Tibial artery (tissue), 4 donors: ENCODE measurements at regions not wholly inside any gene's neighbourhood (a gene's known extent, or its start where the extent isn't known, plus 50 kb on each side); places are given as distances from the start of the nearest gene placed in this dataset.

Experiments
- DNase-seq, 2 donors: peaks; one replicate each; pipeline ENCODE4 v3.0.0-alpha.2; 2019
- H3K27ac ChIP-seq, 2 donors: fragments of 200-600 bp; sonication (generic) in 1 of 2; 1 replicate in 1 of 2; 2 replicates in 1 of 2; pipeline ENCODE4 v1.5.1; 2018 to 2019; ENCODE audit warnings: mild to moderate bottlenecking in 1 of 2
- H3K27me3 ChIP-seq, 2 donors: fragments of 200-600 bp; sonication (generic) in 1 of 2; one replicate each; pipeline versions ENCODE4 v1.5.1 to v1.6.0; 2016 to 2019
- H3K36me3 ChIP-seq, 3 donors: fragments of 200-600 bp; sonication (generic) in 2 of 3; one replicate each; pipeline ENCODE4 v1.5.1; 2016 to 2019; ENCODE audit warnings: mild to moderate bottlenecking in 2 of 3
- H3K4me1 ChIP-seq, 4 donors: fragments of 200-600 bp; sonication (generic) in 2 of 4; 1 replicate in 3 of 4; 2 replicates in 1 of 4; pipeline ENCODE4 v1.5.1; 2016 to 2019
- H3K4me3 ChIP-seq, 2 donors: fragments of 200-600 bp; sonication (generic) in 1 of 2; 1 replicate in 1 of 2; 2 replicates in 1 of 2; pipeline ENCODE4 v1.5.1; 2018 to 2019; ENCODE audit warnings: mild to moderate bottlenecking in 2 of 2
- H3K9me3 ChIP-seq, 3 donors: fragments of 200-600 bp; sonication (generic) in 1 of 3; one replicate each; pipeline ENCODE4 v1.5.1; 2016 to 2019
- intact Hi-C: fragments of 100-400 bp; cut with DNase I; formaldehyde crosslinking; loops from one replicate; pipeline ENCODE4 v1.15.0; 2023; ENCODE audit warnings: low total_unique reads
- TF ChIP-seq, protein P1 (sequence below), 2 experiments: fragments of 200-600 bp in 1 of 2; fragments of 450-650 bp in 1 of 2; IDR thresholded peaks; one replicate each; pipeline ENCODE4 v1.5.1; 2017 to 2019; ENCODE audit warnings: antibody characterized with exemption in 2 of 2, mild to moderate bottlenecking in 1 of 2, moderate library complexity in 1 of 2

DNA sequence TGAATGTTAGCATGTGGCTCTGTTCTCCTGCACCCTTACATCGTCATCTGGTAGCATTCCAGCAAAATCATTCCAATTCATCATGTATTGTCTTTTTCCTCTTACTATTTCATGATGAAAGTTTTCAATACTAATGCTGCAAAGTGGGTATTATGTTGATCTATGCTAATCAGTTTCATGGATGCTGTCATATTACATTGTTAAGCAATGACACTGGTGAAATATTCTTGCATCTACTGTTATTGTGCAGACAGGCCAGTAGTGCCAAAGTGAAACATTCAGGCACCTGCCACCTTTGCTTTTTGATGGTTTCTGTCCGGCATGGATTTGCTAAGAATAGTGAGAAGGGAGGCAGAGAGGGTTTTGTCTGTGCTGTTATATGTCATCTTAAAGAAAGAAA lies 76.1 kb upstream of the SMIM21 start:
- Histone ChIP-seq H3K36me3 (no peaks in the 10 kb centered on the region), H3K27me3 (no peaks in the 10 kb centered on the region), H3K4me1 (no peaks in the 10 kb centered on the region), H3K4me3 (no peak overlapping the region), H3K27ac (no peak overlapping the region), H3K9me3 (no peaks in the 10 kb centered on the region)
- intact Hi-C loops, result no loop called here
- TF ChIP-seq, protein P1, sequence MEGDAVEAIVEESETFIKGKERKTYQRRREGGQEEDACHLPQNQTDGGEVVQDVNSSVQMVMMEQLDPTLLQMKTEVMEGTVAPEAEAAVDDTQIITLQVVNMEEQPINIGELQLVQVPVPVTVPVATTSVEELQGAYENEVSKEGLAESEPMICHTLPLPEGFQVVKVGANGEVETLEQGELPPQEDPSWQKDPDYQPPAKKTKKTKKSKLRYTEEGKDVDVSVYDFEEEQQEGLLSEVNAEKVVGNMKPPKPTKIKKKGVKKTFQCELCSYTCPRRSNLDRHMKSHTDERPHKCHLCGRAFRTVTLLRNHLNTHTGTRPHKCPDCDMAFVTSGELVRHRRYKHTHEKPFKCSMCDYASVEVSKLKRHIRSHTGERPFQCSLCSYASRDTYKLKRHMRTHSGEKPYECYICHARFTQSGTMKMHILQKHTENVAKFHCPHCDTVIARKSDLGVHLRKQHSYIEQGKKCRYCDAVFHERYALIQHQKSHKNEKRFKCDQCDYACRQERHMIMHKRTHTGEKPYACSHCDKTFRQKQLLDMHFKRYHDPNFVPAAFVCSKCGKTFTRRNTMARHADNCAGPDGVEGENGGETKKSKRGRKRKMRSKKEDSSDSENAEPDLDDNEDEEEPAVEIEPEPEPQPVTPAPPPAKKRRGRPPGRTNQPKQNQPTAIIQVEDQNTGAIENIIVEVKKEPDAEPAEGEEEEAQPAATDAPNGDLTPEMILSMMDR (IDR thresholded peaks at IDR 0.05), result no peak
- no peak for DNase-seq

DNA sequence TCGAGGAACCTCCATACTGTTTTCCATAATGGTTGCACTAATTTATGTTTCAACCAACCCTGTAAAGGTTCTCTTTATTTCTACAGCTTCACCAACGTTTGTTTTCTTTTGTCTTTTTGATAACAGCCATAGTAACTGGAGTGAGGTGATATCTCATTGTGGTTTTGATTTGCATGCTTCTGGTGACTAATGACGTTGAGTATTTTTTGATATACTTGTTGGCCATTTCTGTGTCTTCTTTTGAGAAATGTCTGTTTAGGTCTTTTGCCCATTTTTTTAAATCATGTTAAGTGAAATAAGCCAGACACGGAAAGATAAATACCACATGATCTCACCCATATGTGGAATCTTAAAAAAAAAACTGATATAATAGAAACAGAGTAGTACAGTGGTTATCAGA lies 74.8 kb upstream of the SMIM21 start:
- Histone ChIP-seq H3K4me1 (no peaks in the 10 kb centered on the region), H3K9me3 (no peaks in the 10 kb centered on the region), H3K4me3 (no peak overlapping the region), H3K36me3 (no peaks in the 10 kb centered on the region), H3K27ac (no peak overlapping the region), H3K27me3 (no peaks in the 10 kb centered on the region)
- TF ChIP-seq, protein P1 (IDR thresholded peaks at IDR 0.05), result no peak
- intact Hi-C loops, result no loop called here
- no peak for DNase-seq

- H3K4me3 ChIP-seq, result no peak overlapping the region
- TF ChIP-seq, protein P1 (IDR thresholded peaks at IDR 0.05), result no peak
- DNase-seq, result no peak
- intact Hi-C loops, result no loop called here
- H3K4me1 ChIP-seq, result no peaks in the 10 kb centered on the region
- no peaks in the 10 kb centered on the region for H3K36me3 ChIP-seq
- no peaks in the 10 kb centered on the region for H3K27me3 ChIP-seq
- H3K9me3 ChIP-seq, result no peaks in the 10 kb centered on the region
- no peak overlapping the region for H3K27ac ChIP-seq
These were observed 73.0 kb upstream of the SMIM21 start for GRCh38 chr18:75500545-75500944.

GRCh38 chr18:75497576-75498235 lies 70.2 kb upstream of the SMIM21 start:
- intact Hi-C loops, result no loop called here
- H3K27me3 ChIP-seq, result no peaks in the 10 kb centered on the region
- TF ChIP-seq, protein P1 (IDR thresholded peaks at IDR 0.05), result no peak
- DNase-seq, result no peak
- no peak overlapping the region for H3K27ac ChIP-seq
- no peaks in the 10 kb centered on the region for H3K4me1 ChIP-seq
- no peaks in the 10 kb centered on the region for H3K36me3 ChIP-seq
- H3K9me3 ChIP-seq, result no peaks in the 10 kb centered on the region
- no peak overlapping the region for H3K4me3 ChIP-seq

DNA sequence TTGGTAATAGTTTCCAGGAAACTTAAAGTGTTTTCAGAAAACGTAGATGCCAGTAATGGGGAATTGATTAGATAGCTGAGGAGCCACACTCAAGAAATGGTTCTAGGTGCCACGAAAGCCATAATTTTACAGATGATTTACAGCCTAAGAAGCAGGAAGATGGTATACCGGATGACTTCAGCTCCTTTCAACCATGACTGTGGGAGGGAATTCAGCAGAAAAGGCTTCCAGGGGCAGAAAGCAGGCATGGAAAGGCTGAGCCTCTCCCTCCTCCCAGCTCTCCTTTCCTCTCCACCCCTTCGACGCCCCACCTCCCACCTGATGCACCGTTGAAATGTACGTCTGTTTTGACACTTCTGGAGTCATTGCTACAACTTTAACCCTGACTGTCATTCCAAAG lies 68.6 kb upstream of the SMIM21 start:
- Histone ChIP-seq H3K36me3 (no peaks in the 10 kb centered on the region), H3K27ac (no peak overlapping the region), H3K4me1 (no peaks in the 10 kb centered on the region), H3K27me3 (no peaks in the 10 kb centered on the region), H3K4me3 (no peak overlapping the region), H3K9me3 (no peaks in the 10 kb centered on the region)
- TF ChIP-seq, protein P1 (IDR thresholded peaks at IDR 0.05), result no peak
- intact Hi-C loops, result no loop called here
- no peak for DNase-seq

DNA sequence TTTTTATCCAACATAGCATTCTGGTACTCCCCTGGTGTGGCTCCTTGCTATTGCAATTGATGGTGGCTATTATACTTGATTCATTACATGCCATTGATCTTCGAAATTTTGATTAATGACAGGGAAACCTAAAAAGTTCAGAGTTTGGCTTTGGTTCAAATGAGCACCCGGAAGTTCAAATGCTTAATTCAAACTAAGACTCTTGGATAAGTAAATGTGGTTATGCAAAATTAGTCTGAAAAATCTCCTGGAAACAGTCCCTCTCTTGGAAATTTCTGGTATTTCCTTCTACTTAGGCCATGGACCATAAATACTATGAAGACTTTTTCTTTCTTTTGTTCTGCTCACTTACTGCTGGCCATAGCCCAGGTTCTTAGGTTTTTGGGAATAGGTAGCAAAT lies 65.3 kb upstream of the SMIM21 start:
- H3K36me3 ChIP-seq, result no peaks in the 10 kb centered on the region
- TF ChIP-seq, protein P1 (IDR thresholded peaks at IDR 0.05), result no peak
- intact Hi-C loops, result no loop called here
- H3K4me1 ChIP-seq, result no peaks in the 10 kb centered on the region
- DNase-seq, result no peak
- H3K27ac ChIP-seq, result no peak overlapping the region
- no peak overlapping the region for H3K4me3 ChIP-seq
- H3K27me3 ChIP-seq, result no peaks in the 10 kb centered on the region
- H3K9me3 ChIP-seq, result no peaks in the 10 kb centered on the region
